Dermis microvascular lymphatic vessel endothelial cell (primary cell): ENCODE measurements at regions not wholly inside any gene's neighbourhood (a gene's known extent, or its start where the extent isn't known, plus 50 kb on each side); places are given as distances from the start of the nearest gene placed in this dataset.

Experiments used
- DNase-seq, 2 donors: peaks; one replicate each; pipeline versions ENCODE4 v3.0.0 to v3.0.0-alpha.2; 2010; ENCODE audit warnings: low read depth in 2 of 2

- no peak for DNase-seq
These were observed 283.6 kb upstream of the ATP5MC3 start for GRCh38 chr2:175465101-175465500.

- DNase-seq, result no peak
These were observed 282.8 kb upstream of the ATP5MC3 start for GRCh38 chr2:175464311-175464670.

- DNase-seq, result no peak
These were observed 282.2 kb upstream of the ATP5MC3 start for GRCh38 chr2:175463589-175464310.

GRCh38 chr2:175463169-175463568, 281.7 kb upstream of the ATP5MC3 start:
- no peak for DNase-seq

GRCh38 chr2:175462246-175462645, 280.7 kb upstream of the ATP5MC3 start:
- DNase-seq, result no peak

- DNase-seq, result no peak
These were observed 280.3 kb upstream of the ATP5MC3 start for GRCh38 chr2:175461839-175462238.

- DNase-seq, result no peak
These were observed 276.5 kb upstream of the ATP5MC3 start for GRCh38 chr2:175457895-175458448.

GRCh38 chr2:175454953-175455389, 273.5 kb upstream of the ATP5MC3 start:
- DNase-seq, result no peak

- no peak for DNase-seq
These were observed 268.7 kb upstream of the ATP5MC3 start for GRCh38 chr2:175450029-175450760.

GRCh38 chr2:175449616-175450015, 268.1 kb upstream of the ATP5MC3 start:
- no peak for DNase-seq

GRCh38 chr2:175446201-175446600, 264.7 kb upstream of the ATP5MC3 start:
- no peak for DNase-seq

GRCh38 chr2:175445281-175445680, 263.8 kb upstream of the ATP5MC3 start:
- DNase-seq, result no peak

- DNase-seq, result no peak
These were observed 260.9 kb upstream of the ATP5MC3 start for GRCh38 chr2:175442441-175442840.

GRCh38 chr2:175441181-175441761, 259.8 kb upstream of the ATP5MC3 start:
- DNase-seq, result no peak

- DNase-seq, result no peak
These were observed 257.9 kb upstream of the ATP5MC3 start for GRCh38 chr2:175439416-175439815.

GRCh38 chr2:175437167-175437566, 255.7 kb upstream of the ATP5MC3 start:
- no peak for DNase-seq

- no peak for DNase-seq
These were observed 254.6 kb upstream of the ATP5MC3 start for GRCh38 chr2:175436076-175436475.

- DNase-seq, result no peak
These were observed 253.5 kb upstream of the ATP5MC3 start for GRCh38 chr2:175435012-175435411.

GRCh38 chr2:175432793-175433192, 251.3 kb upstream of the ATP5MC3 start:
- DNase-seq, result no peak

- no peak for DNase-seq
These were observed 250.5 kb upstream of the ATP5MC3 start for GRCh38 chr2:175432021-175432420.

GRCh38 chr2:175431101-175431946, 249.8 kb upstream of the ATP5MC3 start:
- DNase-seq, result no peak

GRCh38 chr2:175430236-175430635, 248.7 kb upstream of the ATP5MC3 start:
- DNase-seq, result no peak
